ENCODE measurements at regions not wholly inside any gene's neighbourhood (a gene's known extent, or its start where the extent isn't known, plus 50 kb on each side); places are given as distances from the start of the nearest gene placed in this dataset.

DNA sequence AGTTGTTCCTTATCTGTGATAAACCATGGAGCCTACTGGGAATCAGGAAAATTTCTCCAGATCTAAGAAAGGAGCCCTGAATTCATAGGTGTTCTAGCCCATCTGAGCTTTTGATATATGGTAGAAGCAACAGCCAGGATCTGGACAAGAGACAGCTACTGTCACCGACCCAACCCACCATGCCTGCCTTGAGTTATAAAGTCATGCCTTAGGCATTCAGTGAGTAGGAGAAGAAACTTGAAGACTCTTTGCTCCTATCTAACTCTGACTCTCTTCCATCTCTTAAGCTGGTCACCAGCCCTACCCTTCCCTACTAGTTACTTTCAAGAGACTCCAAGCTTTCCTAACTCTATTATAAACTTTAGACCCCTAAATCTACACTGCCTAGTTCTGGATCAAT, 83.9 kb upstream of the FAM9B start:
- H3K9me3 ChIP-seq: no peaks in the 10 kb centered on the region
- H3K27me3 ChIP-seq (replicated peaks in 1 of 7): no peaks in the 10 kb centered on the region
- intact Hi-C loops (cut with DNase I; ENCODE audit: low total_unique reads): no loop called here
- H3K4me3 ChIP-seq: no peak overlapping the region
- 79 to 100% (median 90%) methylated on average over 1 of the region's 1 CpG for WGBS, 5 donors
- no peaks in the 10 kb centered on the region for H3K4me1 ChIP-seq
- H3K27ac ChIP-seq: no peak overlapping the region
- TF ChIP-seq POLR2A (IDR thresholded peaks at IDR 0.05): no peak
- TF ChIP-seq, protein P1, sequence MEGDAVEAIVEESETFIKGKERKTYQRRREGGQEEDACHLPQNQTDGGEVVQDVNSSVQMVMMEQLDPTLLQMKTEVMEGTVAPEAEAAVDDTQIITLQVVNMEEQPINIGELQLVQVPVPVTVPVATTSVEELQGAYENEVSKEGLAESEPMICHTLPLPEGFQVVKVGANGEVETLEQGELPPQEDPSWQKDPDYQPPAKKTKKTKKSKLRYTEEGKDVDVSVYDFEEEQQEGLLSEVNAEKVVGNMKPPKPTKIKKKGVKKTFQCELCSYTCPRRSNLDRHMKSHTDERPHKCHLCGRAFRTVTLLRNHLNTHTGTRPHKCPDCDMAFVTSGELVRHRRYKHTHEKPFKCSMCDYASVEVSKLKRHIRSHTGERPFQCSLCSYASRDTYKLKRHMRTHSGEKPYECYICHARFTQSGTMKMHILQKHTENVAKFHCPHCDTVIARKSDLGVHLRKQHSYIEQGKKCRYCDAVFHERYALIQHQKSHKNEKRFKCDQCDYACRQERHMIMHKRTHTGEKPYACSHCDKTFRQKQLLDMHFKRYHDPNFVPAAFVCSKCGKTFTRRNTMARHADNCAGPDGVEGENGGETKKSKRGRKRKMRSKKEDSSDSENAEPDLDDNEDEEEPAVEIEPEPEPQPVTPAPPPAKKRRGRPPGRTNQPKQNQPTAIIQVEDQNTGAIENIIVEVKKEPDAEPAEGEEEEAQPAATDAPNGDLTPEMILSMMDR (IDR thresholded peaks at IDR 0.05 in 8 of 11, conservative IDR thresholded peaks at IDR 0.05 in 3 of 11): no peak
- TF ChIP-seq POLR2AphosphoS5 (IDR thresholded peaks at IDR 0.05): no peak
- H3K36me3 ChIP-seq: no peaks in the 10 kb centered on the region
- no peak for DNase-seq

DNA sequence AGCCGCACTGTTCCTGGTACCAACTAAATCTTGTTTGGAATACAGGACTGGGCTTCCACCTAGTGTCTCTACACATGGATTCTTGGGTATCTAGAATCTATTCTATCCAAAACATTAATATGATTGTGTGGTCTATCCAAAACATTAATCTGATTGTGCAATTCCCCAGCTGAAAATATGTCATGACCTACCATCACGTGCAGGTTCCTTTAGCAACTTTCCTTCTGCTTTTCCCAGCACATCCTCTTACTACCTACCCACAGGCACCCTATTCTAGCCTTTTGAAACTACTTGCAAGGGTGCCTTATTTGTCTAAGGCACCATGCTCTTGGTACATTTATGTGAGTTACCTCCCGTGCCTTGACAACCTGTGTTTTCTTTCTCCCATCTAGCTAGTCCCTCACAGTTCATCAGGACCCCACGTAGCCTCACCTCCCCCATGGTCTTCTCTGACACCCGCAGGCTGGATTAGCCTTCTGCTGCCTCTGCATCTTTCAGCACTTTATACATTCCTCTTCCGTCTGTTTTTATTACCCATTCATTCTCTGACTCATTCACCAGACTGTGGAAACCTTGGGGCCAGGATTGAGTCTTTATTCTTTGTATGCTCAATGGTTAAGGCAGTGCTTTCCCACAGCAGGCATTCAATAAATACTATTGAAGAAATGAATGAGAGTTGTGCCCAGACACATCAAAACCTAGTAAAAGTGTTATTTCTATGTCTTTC, 88.8 kb upstream of the FAM9B start:
- H3K36me3 ChIP-seq: no peaks in the 10 kb centered on the region

DNA sequence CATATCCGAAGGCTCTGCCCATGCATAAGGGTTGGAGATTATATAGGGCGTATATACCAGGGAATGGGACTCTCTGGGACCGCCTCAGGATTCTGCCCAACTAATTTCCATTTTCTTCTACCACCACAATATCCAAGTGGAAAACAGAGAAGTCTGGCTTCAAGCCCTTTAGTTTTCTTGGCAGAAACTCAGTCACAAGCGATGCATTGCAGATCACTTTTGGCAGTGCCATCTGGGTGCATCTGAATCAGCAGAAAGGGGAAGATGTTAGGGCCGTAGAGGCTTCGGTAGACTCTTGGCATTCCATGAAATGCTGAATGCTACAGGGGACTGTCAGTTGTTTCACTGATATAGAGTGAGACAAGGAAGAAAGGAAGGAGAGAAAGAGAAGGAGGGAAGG, 94.1 kb upstream of the FAM9B start:
- intact Hi-C loops (cut with DNase I; ENCODE audit: low total_unique reads): no loop called here
- H3K27ac ChIP-seq: no peak overlapping the region
- no peaks in the 10 kb centered on the region for H3K4me1 ChIP-seq
- WGBS, 5 donors: 88 to 97% (median 96%) methylated on average over 6 of the region's 6 CpGs
- H3K4me3 ChIP-seq: no peak overlapping the region
- TF ChIP-seq POLR2AphosphoS5 (IDR thresholded peaks at IDR 0.05): no peak
- H3K9me3 ChIP-seq: peaks cover 0 to 4% (median 0%) of the 10 kb centered on the region in 8 donors
- H3K27me3 ChIP-seq (replicated peaks in 1 of 7): no peaks in the 10 kb centered on the region
- DNase-seq: no peak
- H3K36me3 ChIP-seq: no peaks in the 10 kb centered on the region

More for the DNA sequence above, 88.8 kb upstream of the FAM9B start:
- no peak for TF ChIP-seq POLR2AphosphoS5 (IDR thresholded peaks at IDR 0.05)
- TF ChIP-seq, protein P1 (IDR thresholded peaks at IDR 0.05 in 8 of 11, conservative IDR thresholded peaks at IDR 0.05 in 3 of 11): no peak
- no peak for TF ChIP-seq POLR2A (IDR thresholded peaks at IDR 0.05)
- DNase-seq: no peak
- Histone ChIP-seq H3K27me3 (replicated peaks in 1 of 7) (no peaks in the 10 kb centered on the region), H3K9me3 (no peaks in the 10 kb centered on the region), H3K27ac (no peak overlapping the region), H3K4me3 (no peak overlapping the region), H3K4me1 (no peaks in the 10 kb centered on the region)
- 73 to 86% (median 78%) methylated on average over 6 of the region's 6 CpGs for WGBS, 5 donors
- intact Hi-C loops (cut with DNase I; ENCODE audit: low total_unique reads): no loop called here

DNA sequence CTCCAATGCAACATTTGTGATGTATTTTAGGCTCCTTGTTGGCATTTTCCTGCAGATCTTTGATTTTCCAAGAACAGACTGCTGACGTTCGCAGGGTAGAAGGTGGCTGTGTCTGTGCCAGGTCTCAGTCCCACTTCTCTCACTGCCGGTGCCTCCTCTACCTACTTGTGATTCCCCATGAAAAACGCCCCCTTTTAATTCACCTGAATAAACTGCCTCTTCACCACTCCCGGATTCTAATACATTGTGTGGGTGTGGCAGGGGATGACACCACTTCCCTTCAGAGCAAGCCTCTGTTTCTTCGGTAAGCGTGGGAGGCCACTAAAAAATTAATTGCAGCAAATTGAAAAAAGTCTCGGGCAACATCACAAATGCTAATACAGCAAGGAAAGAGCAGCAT, 96.1 kb upstream of the FAM9B start:
- intact Hi-C loops (cut with DNase I; ENCODE audit: low total_unique reads): no loop called here
- H3K27me3 ChIP-seq (replicated peaks in 1 of 7): no peaks in the 10 kb centered on the region
- peaks cover 0 to 4% (median 0%) of the 10 kb centered on the region in 8 donors for H3K9me3 ChIP-seq
- TF ChIP-seq, protein P1 (IDR thresholded peaks at IDR 0.05 in 8 of 11, conservative IDR thresholded peaks at IDR 0.05 in 3 of 11): no peak
- TF ChIP-seq POLR2AphosphoS5 (IDR thresholded peaks at IDR 0.05) (no peak), POLR2A (IDR thresholded peaks at IDR 0.05) (no peak)
- no peak overlapping the region for H3K27ac ChIP-seq
- no peaks in the 10 kb centered on the region for H3K36me3 ChIP-seq
- no peak for DNase-seq
- H3K4me3 ChIP-seq: no peak overlapping the region
- 78 to 88% (median 85%) methylated on average over 8 of the region's 8 CpGs for WGBS, 5 donors
- H3K4me1 ChIP-seq: no peaks in the 10 kb centered on the region
